ENCODE measurements at regions not wholly inside any gene's neighbourhood (a gene's known extent, or its start where the extent isn't known, plus 50 kb on each side); places are given as distances from the start of the nearest gene placed in this dataset.

- DNase-seq (ENCODE audit: extremely low spot score): no peak
- TF ChIP-seq, protein P1, sequence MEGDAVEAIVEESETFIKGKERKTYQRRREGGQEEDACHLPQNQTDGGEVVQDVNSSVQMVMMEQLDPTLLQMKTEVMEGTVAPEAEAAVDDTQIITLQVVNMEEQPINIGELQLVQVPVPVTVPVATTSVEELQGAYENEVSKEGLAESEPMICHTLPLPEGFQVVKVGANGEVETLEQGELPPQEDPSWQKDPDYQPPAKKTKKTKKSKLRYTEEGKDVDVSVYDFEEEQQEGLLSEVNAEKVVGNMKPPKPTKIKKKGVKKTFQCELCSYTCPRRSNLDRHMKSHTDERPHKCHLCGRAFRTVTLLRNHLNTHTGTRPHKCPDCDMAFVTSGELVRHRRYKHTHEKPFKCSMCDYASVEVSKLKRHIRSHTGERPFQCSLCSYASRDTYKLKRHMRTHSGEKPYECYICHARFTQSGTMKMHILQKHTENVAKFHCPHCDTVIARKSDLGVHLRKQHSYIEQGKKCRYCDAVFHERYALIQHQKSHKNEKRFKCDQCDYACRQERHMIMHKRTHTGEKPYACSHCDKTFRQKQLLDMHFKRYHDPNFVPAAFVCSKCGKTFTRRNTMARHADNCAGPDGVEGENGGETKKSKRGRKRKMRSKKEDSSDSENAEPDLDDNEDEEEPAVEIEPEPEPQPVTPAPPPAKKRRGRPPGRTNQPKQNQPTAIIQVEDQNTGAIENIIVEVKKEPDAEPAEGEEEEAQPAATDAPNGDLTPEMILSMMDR (IDR thresholded peaks at IDR 0.05; ENCODE audit: control extremely low read depth, extremely low read depth, low read depth, missing control alignments): no peak
- POLR2A ChIA-PET: no interaction called here
- CTCF ChIA-PET: interaction anchor here (0.9 kb wide), 1 partner anchor 30 kb away, joined by 3 read pairs; no protein-coding TSS in a partner anchor
Observed at GRCh38 chr6:134506162-134506561, 188.2 kb upstream of the SGK1 start.

DNA sequence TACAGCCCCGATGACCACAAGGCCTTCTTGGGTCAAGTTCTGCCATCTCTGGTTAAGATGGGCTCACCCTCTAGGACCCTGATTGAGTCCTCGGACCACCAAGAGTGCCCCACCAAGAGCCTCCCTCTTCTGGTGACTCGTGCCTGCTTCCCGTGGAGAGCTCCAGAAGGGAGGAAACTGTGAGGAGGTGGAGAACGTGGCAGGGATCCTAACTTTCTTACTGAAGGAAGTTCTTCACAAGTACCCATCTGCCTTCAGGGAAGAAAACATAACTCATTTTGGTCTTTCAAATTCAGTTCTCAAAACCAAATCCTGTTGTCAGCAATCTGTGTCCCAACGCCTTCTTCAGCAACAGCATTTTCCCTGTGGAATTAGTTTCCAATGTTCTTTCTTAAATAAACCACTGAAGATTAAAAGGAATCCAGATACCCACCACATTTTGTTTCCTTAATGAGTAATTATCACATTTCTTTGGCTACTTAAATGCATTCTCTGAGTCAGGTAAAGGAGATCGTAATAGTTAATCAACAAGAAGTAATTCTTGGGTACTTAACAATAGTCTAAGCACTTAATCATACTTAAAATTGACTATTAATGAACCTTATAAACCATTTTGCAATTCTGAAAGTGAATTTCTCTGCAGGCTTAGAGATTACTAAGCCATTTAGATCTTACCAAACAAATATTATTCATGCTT is 185.8 kb upstream of the SGK1 start:
- ChIA-PET POLR2A (no interaction called here), CTCF (interaction anchor here (1.1 to 4.5 kb wide), 2 partner anchors 10 to 12 kb away, joined by 5 to 15 read pairs; no protein-coding TSS in a partner anchor)
- TF ChIP-seq, protein P1 (IDR thresholded peaks at IDR 0.05; ENCODE audit: control extremely low read depth, extremely low read depth, low read depth, missing control alignments): no peak
- no peak for DNase-seq (ENCODE audit: extremely low spot score)

GRCh38 chr6:134502614-134503549 is 185.0 kb upstream of the SGK1 start:
- DNase-seq (ENCODE audit: extremely low spot score): no peak
- TF ChIP-seq, protein P1 (IDR thresholded peaks at IDR 0.05; ENCODE audit: control extremely low read depth, extremely low read depth, low read depth, missing control alignments): no peak
- CTCF ChIA-PET: interaction anchor here (1.1 to 4.5 kb wide), 3 partner anchors 11 to 215 kb away, joined by 3 to 15 read pairs (median 5); no protein-coding TSS in a partner anchor
- POLR2A ChIA-PET: no interaction called here

- CTCF ChIA-PET: interaction anchor here (1.3 kb wide), 1 partner anchor 21 kb away, joined by 3 read pairs; no protein-coding TSS in a partner anchor
- TF ChIP-seq, protein P1 (IDR thresholded peaks at IDR 0.05; ENCODE audit: control extremely low read depth, extremely low read depth, low read depth, missing control alignments): no peak
- POLR2A ChIA-PET: no interaction called here
- DNase-seq (ENCODE audit: extremely low spot score): no peak
Observed at GRCh38 chr6:134495890-134496248, 178.0 kb upstream of the SGK1 start.

GRCh38 chr6:134495203-134495889 is 177.4 kb upstream of the SGK1 start:
- no peak for DNase-seq (ENCODE audit: extremely low spot score)
- POLR2A ChIA-PET: no interaction called here
- CTCF ChIA-PET: no interaction called here
- TF ChIP-seq, protein P1 (IDR thresholded peaks at IDR 0.05; ENCODE audit: control extremely low read depth, extremely low read depth, low read depth, missing control alignments): no peak

- CTCF ChIA-PET: interaction anchor here (1.0 kb wide), 1 partner anchor 20 kb away, joined by 3 read pairs; no protein-coding TSS in a partner anchor
Observed at GRCh38 chr6:134493789-134494188, 175.9 kb upstream of the SGK1 start.

More at GRCh38 chr6:134493789-134494188, 175.9 kb upstream of the SGK1 start:
- POLR2A ChIA-PET: no interaction called here
- DNase-seq (ENCODE audit: extremely low spot score): no peak
- TF ChIP-seq, protein P1 (IDR thresholded peaks at IDR 0.05; ENCODE audit: control extremely low read depth, extremely low read depth, low read depth, missing control alignments): no peak
